ENCODE measurements at regions not wholly inside any gene's neighbourhood (a gene's known extent, or its start where the extent isn't known, plus 50 kb on each side); places are given as distances from the start of the nearest gene placed in this dataset.

DNA sequence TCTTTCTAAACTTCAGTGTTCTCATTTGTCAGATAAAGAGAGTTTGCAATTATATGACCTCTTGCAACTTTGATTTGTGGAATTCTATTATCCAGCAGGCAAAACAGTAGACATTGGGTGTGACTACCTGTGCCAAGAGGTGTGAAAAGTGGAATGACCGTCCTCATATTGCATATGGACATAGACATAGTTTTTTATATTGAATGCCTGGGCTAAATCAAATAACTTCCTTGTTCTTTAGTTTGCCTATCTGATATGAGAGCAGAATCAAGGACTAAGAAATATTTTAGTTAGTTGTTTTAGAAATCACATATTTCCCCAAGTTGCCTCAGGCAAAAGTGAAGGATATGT is 117.7 kb upstream of the KLF8 start:
- TF ChIP-seq, protein P1, sequence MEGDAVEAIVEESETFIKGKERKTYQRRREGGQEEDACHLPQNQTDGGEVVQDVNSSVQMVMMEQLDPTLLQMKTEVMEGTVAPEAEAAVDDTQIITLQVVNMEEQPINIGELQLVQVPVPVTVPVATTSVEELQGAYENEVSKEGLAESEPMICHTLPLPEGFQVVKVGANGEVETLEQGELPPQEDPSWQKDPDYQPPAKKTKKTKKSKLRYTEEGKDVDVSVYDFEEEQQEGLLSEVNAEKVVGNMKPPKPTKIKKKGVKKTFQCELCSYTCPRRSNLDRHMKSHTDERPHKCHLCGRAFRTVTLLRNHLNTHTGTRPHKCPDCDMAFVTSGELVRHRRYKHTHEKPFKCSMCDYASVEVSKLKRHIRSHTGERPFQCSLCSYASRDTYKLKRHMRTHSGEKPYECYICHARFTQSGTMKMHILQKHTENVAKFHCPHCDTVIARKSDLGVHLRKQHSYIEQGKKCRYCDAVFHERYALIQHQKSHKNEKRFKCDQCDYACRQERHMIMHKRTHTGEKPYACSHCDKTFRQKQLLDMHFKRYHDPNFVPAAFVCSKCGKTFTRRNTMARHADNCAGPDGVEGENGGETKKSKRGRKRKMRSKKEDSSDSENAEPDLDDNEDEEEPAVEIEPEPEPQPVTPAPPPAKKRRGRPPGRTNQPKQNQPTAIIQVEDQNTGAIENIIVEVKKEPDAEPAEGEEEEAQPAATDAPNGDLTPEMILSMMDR (IDR thresholded peaks at IDR 0.05), result no peak
- no peak for TF ChIP-seq POLR2A (IDR thresholded peaks at IDR 0.05)
